A673 (cell line): ENCODE measurements at regions not wholly inside any gene's neighbourhood (a gene's known extent, or its start where the extent isn't known, plus 50 kb on each side); places are given as distances from the start of the nearest gene placed in this dataset.

Experiments
- BruUV-seq: library from RNA; stranded (reverse); fragments of 400-500 nt; replicated peaks from 2 replicates; lab custom pipeline; 2021; lab: Mats Ljungman, UMichigan
- CTCF ChIA-PET: fragments of 300-600 bp; sonication (Branson Sonifier 250); formaldehyde crosslinking; loops from one replicate; lab custom pipeline; 2022; ENCODE audit warnings: antibody characterized with exemption; lab: Charles Lee
- POLR2A ChIA-PET: fragments of 300-600 bp; sonication (Branson Sonifier 250); formaldehyde crosslinking; loops from one replicate; lab custom pipeline; 2022; ENCODE audit warnings: antibody characterized with exemption; ENCODE audit not compliant: low non-redundant PET; lab: Charles Lee
- DNase-seq: peaks from one replicate; pipeline ENCODE4 v3.0.0-alpha.2; 2015; ENCODE audit warnings: low spot score
- H3K27ac ChIP-seq: fragments of 200-600 bp; sonication (generic); 2 replicates; pipeline ENCODE4 v1.5.1; 2016; ENCODE audit warnings: mixed run types, low read depth, mild to moderate bottlenecking, mixed read lengths, antibody characterized with exemption, low read length; ENCODE audit not compliant: poor library complexity, severe bottlenecking
- H3K27me3 ChIP-seq: fragments of 200-600 bp; sonication (generic); replicated peaks from 2 replicates; pipeline ENCODE4 v1.6.1; 2017; ENCODE audit warnings: mixed run types, low read depth, mild to moderate bottlenecking, mixed read lengths, antibody characterized with exemption, low read length; ENCODE audit not compliant: insufficient read depth, poor library complexity
- H3K36me3 ChIP-seq: fragments of 200-600 bp; sonication (generic); 2 replicates; pipeline ENCODE4 v1.6.1; 2016; ENCODE audit warnings: mixed run types, mild to moderate bottlenecking, mixed read lengths, antibody characterized with exemption, low read length; ENCODE audit not compliant: insufficient read depth, poor library complexity, severe bottlenecking
- H3K4me1 ChIP-seq: fragments of 200-600 bp; sonication (generic); 2 replicates; pipeline ENCODE4 v1.6.1; 2017; ENCODE audit warnings: mixed run types, mild to moderate bottlenecking, mixed read lengths, antibody characterized with exemption, low read length; ENCODE audit not compliant: insufficient read depth, poor library complexity, severe bottlenecking
- H3K4me3 ChIP-seq: fragments of 200-600 bp; sonication (generic); 2 replicates; pipeline ENCODE4 v1.5.1; 2016; ENCODE audit warnings: low read depth, mixed run types, mild to moderate bottlenecking, mixed read lengths, low read length; ENCODE audit not compliant: poor library complexity, severe bottlenecking
- H3K9me3 ChIP-seq: fragments of 200-600 bp; sonication (generic); 2 replicates; pipeline ENCODE4 v1.6.1; 2016; ENCODE audit warnings: mixed run types, low read depth, mild to moderate bottlenecking, mixed read lengths, antibody characterized with exemption, low read length; ENCODE audit not compliant: poor library complexity, severe bottlenecking
- EZH2 ChIP-seq: fragments of 200-600 bp; sonication (generic); IDR thresholded peaks from 2 replicates; pipeline ENCODE4 v1.6.1; 2017; ENCODE audit warnings: borderline replicate concordance, low read depth, mild to moderate bottlenecking, mixed read lengths, antibody characterized with exemption, low read length; ENCODE audit not compliant: poor library complexity, severe bottlenecking
- intact Hi-C: fragments of 100-400 bp; cut with micrococcal nuclease; formaldehyde crosslinking; loops from one replicate; pipeline ENCODE4 v1.10.0; 2022; ENCODE audit not compliant: unreplicated experiment
- TF ChIP-seq, protein P1 (sequence below): fragments of 300-800, 200-600 bp; sonication (generic); conservative IDR thresholded peaks from 2 replicates; pipeline ENCODE4 v1.5.1; 2017; ENCODE audit warnings: low read depth, mild to moderate bottlenecking, antibody characterized with exemption, low read length, moderate library complexity, mixed read lengths

- intact Hi-C loops = no loop called here
- Histone ChIP-seq H3K9me3 (peaks cover 6% of the 10 kb centered on the region), H3K27me3 (no peaks in the 10 kb centered on the region), H3K36me3 (no peaks in the 10 kb centered on the region), H3K27ac (no peak overlapping the region), H3K4me1 (no peaks in the 10 kb centered on the region), H3K4me3 (no peak overlapping the region)
- DNase-seq = no peak
- ChIA-PET POLR2A (no interaction called here), CTCF (no interaction called here)
- no TSS peak for BruUV-seq
- TF ChIP-seq, protein P1, sequence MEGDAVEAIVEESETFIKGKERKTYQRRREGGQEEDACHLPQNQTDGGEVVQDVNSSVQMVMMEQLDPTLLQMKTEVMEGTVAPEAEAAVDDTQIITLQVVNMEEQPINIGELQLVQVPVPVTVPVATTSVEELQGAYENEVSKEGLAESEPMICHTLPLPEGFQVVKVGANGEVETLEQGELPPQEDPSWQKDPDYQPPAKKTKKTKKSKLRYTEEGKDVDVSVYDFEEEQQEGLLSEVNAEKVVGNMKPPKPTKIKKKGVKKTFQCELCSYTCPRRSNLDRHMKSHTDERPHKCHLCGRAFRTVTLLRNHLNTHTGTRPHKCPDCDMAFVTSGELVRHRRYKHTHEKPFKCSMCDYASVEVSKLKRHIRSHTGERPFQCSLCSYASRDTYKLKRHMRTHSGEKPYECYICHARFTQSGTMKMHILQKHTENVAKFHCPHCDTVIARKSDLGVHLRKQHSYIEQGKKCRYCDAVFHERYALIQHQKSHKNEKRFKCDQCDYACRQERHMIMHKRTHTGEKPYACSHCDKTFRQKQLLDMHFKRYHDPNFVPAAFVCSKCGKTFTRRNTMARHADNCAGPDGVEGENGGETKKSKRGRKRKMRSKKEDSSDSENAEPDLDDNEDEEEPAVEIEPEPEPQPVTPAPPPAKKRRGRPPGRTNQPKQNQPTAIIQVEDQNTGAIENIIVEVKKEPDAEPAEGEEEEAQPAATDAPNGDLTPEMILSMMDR = no peak
- TF ChIP-seq EZH2 = no peak
Observed at GRCh38 chr1:4327142-4327541, 327.3 kb upstream of the AJAP1 start.

GRCh38 chr1:4328402-4329071, 325.9 kb upstream of the AJAP1 start:
- CTCF ChIA-PET = no interaction called here
- Histone ChIP-seq H3K36me3 (no peaks in the 10 kb centered on the region), H3K4me1 (no peaks in the 10 kb centered on the region), H3K27ac (no peak overlapping the region), H3K4me3 (no peak overlapping the region), H3K27me3 (no peaks in the 10 kb centered on the region), H3K9me3 (peaks cover 6% of the 10 kb centered on the region)
- POLR2A ChIA-PET = no interaction called here
- intact Hi-C loops = no loop called here
- BruUV-seq = no TSS peak
- no peak for TF ChIP-seq EZH2
- TF ChIP-seq, protein P1 = no peak
- DNase-seq = no peak

- H3K4me3 ChIP-seq = no peak overlapping the region
- intact Hi-C loops = no loop called here
- H3K27me3 ChIP-seq = no peaks in the 10 kb centered on the region
- H3K4me1 ChIP-seq = no peaks in the 10 kb centered on the region
- ChIA-PET POLR2A (no interaction called here), CTCF (no interaction called here)
- H3K36me3 ChIP-seq = no peaks in the 10 kb centered on the region
- peaks cover 6% of the 10 kb centered on the region for H3K9me3 ChIP-seq
- no peak for DNase-seq
- no TSS peak for BruUV-seq
- no peak overlapping the region for H3K27ac ChIP-seq
- no peak for TF ChIP-seq EZH2
- TF ChIP-seq, protein P1 = no peak
Observed at GRCh38 chr1:4330805-4331766, 323.3 kb upstream of the AJAP1 start.
